Endothelial cell of umbilical vein (primary cell): ENCODE measurements at regions not wholly inside any gene's neighbourhood (a gene's known extent, or its start where the extent isn't known, plus 50 kb on each side); places are given as distances from the start of the nearest gene placed in this dataset.

Experiments used
- BruUV-seq: library from RNA; stranded (reverse); fragments of 400-500 nt; replicated peaks from 2 replicates; lab custom pipeline; 2021; lab: Mats Ljungman, UMichigan
- CTCF ChIA-PET: fragments of 300-600, 350-600 bp; sonication (Branson Sonifier 250); formaldehyde crosslinking; loops from one replicate; lab custom pipeline; 2021; ENCODE audit warnings: antibody characterized with exemption, inconsistent platforms; lab: Charles Lee
- POLR2A ChIA-PET: fragments of 300-600, 350-600 bp; sonication (Branson Sonifier 250); formaldehyde crosslinking; loops from one replicate; lab custom pipeline; 2021; ENCODE audit warnings: antibody characterized with exemption, inconsistent platforms; lab: Charles Lee
- DNase-seq: peaks from one replicate; pipeline ENCODE4 v3.0.0-alpha.2; 2011; ENCODE audit warnings: low read depth, low spot score
- FAIRE-seq: peaks from 2 replicates; lab custom pipeline; 2011; peaks lifted over from hg19 to GRCh38; lab: Jason Lieb, UNC
- H2AFZ ChIP-seq: 2 replicates; pipeline ENCODE4 v1.6.0; 2012; ENCODE audit warnings: low read depth, low read length, control low read depth, inconsistent platforms
- H3K27ac ChIP-seq: 2 replicates; pipeline ENCODE4 v1.5.1; 2011; ENCODE audit warnings: low read depth, mild to moderate bottlenecking, control low read depth, low read length, moderate library complexity; ENCODE audit not compliant: insufficient read depth
- H3K27me3 ChIP-seq, 2 experiments: 2 replicates each; pipeline versions ENCODE4 v1.6.0 to v1.6.1; 2011; ENCODE audit warnings: low read length in 2 of 2, mixed read lengths in 1 of 2; ENCODE audit not compliant: control insufficient read depth in 2 of 2, insufficient read depth in 2 of 2
- H3K36me3 ChIP-seq, 2 experiments: 2 replicates in 1 of 2; 3 replicates in 1 of 2; pipeline ENCODE4 v1.5.1; 2011; ENCODE audit warnings: low read length in 2 of 2, mild to moderate bottlenecking in 1 of 2, moderate library complexity in 1 of 2; ENCODE audit not compliant: control insufficient read depth in 2 of 2, insufficient read depth in 2 of 2; ENCODE audit errors: extremely low read depth in 1 of 2
- H3K4me1 ChIP-seq: 3 replicates; pipeline ENCODE4 v1.5.1; 2011; ENCODE audit warnings: mild to moderate bottlenecking, low read length; ENCODE audit not compliant: control insufficient read depth, insufficient read depth; ENCODE audit errors: extremely low read depth
- H3K4me2 ChIP-seq: 2 replicates; pipeline ENCODE4 v1.6.1; 2011; ENCODE audit warnings: low read length, control low read depth, mixed read lengths; ENCODE audit not compliant: insufficient read depth
- H3K4me3 ChIP-seq, 3 experiments: fragments of 200-600 bp in 1 of 3; sonication (generic), shearing (Covaris generic) in 1 of 3; replicated peaks in 1 of 3; 2 replicates each; pipeline ENCODE4 v1.5.1; 2011 to 2016; ENCODE audit warnings: control low read depth in 3 of 3, low read length in 3 of 3, mild to moderate bottlenecking in 2 of 3, inconsistent platforms in 1 of 3, low read depth in 1 of 3, moderate library complexity in 1 of 3; ENCODE audit not compliant: insufficient read depth in 1 of 3
- H3K79me2 ChIP-seq: 2 replicates; pipeline ENCODE4 v1.6.0; 2012; ENCODE audit warnings: low read length, inconsistent platforms; ENCODE audit not compliant: control insufficient read depth, insufficient read depth
- H3K9ac ChIP-seq: replicated peaks from 2 replicates; pipeline ENCODE3; 2011; ENCODE audit warnings: low read length, control low read depth; ENCODE audit not compliant: insufficient read depth; ENCODE audit errors: extremely low read depth
- H3K9me1 ChIP-seq: replicated peaks from 3 replicates; pipeline ENCODE4 v1.6.0; 2011; ENCODE audit warnings: mild to moderate bottlenecking, low read length; ENCODE audit not compliant: control insufficient read depth, insufficient read depth; ENCODE audit errors: extremely low read depth
- H3K9me3 ChIP-seq: replicated peaks from 2 replicates; pipeline ENCODE4 v1.5.1; 2012; ENCODE audit warnings: low read length, inconsistent platforms; ENCODE audit not compliant: control insufficient read depth, insufficient read depth
- H4K20me1 ChIP-seq: replicated peaks from 2 replicates; pipeline ENCODE3; 2011; ENCODE audit warnings: mild to moderate bottlenecking, low read length; ENCODE audit not compliant: control insufficient read depth, insufficient read depth; ENCODE audit errors: extremely low read depth
- CTCF ChIP-seq, 2 donors: IDR thresholded peaks; 1 replicate in 1 of 2; 2 replicates in 1 of 2; pipeline ENCODE4 v1.5.1; 2011; ENCODE audit warnings: low read length in 2 of 2, mild to moderate bottlenecking in 2 of 2, moderate library complexity in 2 of 2, control low read depth in 1 of 2, inconsistent platforms in 1 of 2, low read depth in 1 of 2; ENCODE audit not compliant: insufficient read depth in 1 of 2; ENCODE audit errors: extremely low read depth in 1 of 2
- EZH2 ChIP-seq: IDR thresholded peaks from 2 replicates; pipeline ENCODE4 v1.6.1; 2012; ENCODE audit warnings: borderline replicate concordance, low read depth, mild to moderate bottlenecking, moderate library complexity, low read length, inconsistent platforms; ENCODE audit not compliant: severe bottlenecking
- FOS ChIP-seq: IDR thresholded peaks from 2 replicates; pipeline ENCODE4 v1.6.1; 2011; ENCODE audit warnings: mild to moderate bottlenecking, low read length, moderate library complexity, borderline replicate concordance; ENCODE audit not compliant: insufficient read depth
- GATA2 ChIP-seq: IDR thresholded peaks from 2 replicates; pipeline ENCODE4 v1.7.0; 2011; ENCODE audit warnings: low read depth, mild to moderate bottlenecking, moderate library complexity, mixed read lengths, low read length; ENCODE audit not compliant: insufficient read length, insufficient read depth
- JUN ChIP-seq: IDR thresholded peaks from 2 replicates; pipeline ENCODE4 v1.6.1; 2011; ENCODE audit warnings: borderline replicate concordance, low read depth; ENCODE audit not compliant: insufficient read length, insufficient read depth
- MAX ChIP-seq: IDR thresholded peaks from 2 replicates; pipeline ENCODE4 v1.6.1; 2011; ENCODE audit not compliant: insufficient read depth, insufficient read length
- MYC ChIP-seq: IDR thresholded peaks from one replicate; pipeline ENCODE4 v1.6.1; 2011; ENCODE audit warnings: mild to moderate bottlenecking, low read depth, low read length
- POLR2A ChIP-seq: IDR thresholded peaks from 2 replicates; pipeline ENCODE4 v1.6.1; 2012; ENCODE audit warnings: low read depth, mild to moderate bottlenecking, control low read depth, low read length
- POLR2AphosphoS5 ChIP-seq: IDR thresholded peaks from 2 replicates; pipeline ENCODE4 v1.6.1; 2012; ENCODE audit warnings: low read depth, mild to moderate bottlenecking, control low read depth, low read length, moderate library complexity; ENCODE audit not compliant: insufficient read depth
- dilution Hi-C: fragments of 300-500 bp; cut with MboI; formaldehyde crosslinking; loops from one replicate; pipeline ENCODE4 v1.15.0; 2019; ENCODE audit warnings: low sequenced_read_pairs; ENCODE audit not compliant: extremely low pct_ligation_motif_present
- intact Hi-C: fragments of 100-400 bp; cut with micrococcal nuclease; formaldehyde crosslinking; loops from one replicate; pipeline ENCODE4 v1.10.0; 2022

DNA sequence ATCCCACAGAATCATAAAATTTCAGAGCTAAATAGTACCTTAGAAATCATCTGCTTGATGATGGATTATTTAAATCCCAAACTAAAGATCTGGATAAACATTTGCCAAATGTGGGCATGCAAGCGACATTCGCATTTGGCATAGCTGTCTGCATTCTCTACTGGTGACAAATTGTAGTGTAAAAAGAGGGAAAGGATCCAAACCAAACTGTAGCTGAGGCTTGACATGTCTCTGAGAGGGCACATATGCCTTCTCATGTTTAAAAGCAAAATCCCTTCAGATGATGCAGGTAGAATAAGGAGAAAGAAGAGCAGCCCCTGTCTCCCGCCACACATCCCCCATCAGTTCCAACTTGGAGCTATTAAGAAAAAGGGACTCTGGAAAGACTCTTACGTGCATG is 257.5 kb upstream of the MTNR1B start:
- CTCF ChIA-PET: no interaction called here

GRCh38 chr11:92714111-92714510 is 255.3 kb upstream of the MTNR1B start:
- DNase-seq: no peak
- no peaks in the 10 kb centered on the region for H3K36me3 ChIP-seq
- no peak overlapping the region for H3K27ac ChIP-seq
- no peak overlapping the region for H2AFZ ChIP-seq
- ChIA-PET POLR2A (no interaction called here), CTCF (no interaction called here)
- H3K9me3 ChIP-seq: peaks cover 7% of the 10 kb centered on the region
- no peaks in the 10 kb centered on the region for H4K20me1 ChIP-seq
- TF ChIP-seq FOS (no peak), CTCF (IDR thresholded peaks at IDR 0.05; ENCODE audit: extremely low read depth in 1 of 2, insufficient read depth in 1 of 2, low read depth in 1 of 2, low read length in 2 of 2) (no peak), JUN (no peak), MYC (no peak), POLR2A (no peak), POLR2AphosphoS5 (no peak), EZH2 (no peak), GATA2 (no peak), MAX (no peak)
- H3K27me3 ChIP-seq: no peaks in the 10 kb centered on the region
- H3K79me2 ChIP-seq: no peaks in the 10 kb centered on the region
- intact Hi-C loops (no loop called here), dilution Hi-C loops (no loop called here)
- no peak overlapping the region for H3K4me3 ChIP-seq
- H3K9ac ChIP-seq: no peak overlapping the region
- BruUV-seq: no TSS peak
- no peaks in the 10 kb centered on the region for H3K9me1 ChIP-seq
- H3K4me2 ChIP-seq: no peak overlapping the region
- no peaks in the 10 kb centered on the region for H3K4me1 ChIP-seq
- FAIRE-seq: no peak

More for the DNA sequence above, 257.5 kb upstream of the MTNR1B start:
- H3K4me3 ChIP-seq: no peak overlapping the region
- FAIRE-seq (no peak), DNase-seq (no peak)
- TF ChIP-seq MAX: no peak
- TF ChIP-seq EZH2: no peak
- TF ChIP-seq MYC: no peak
- TF ChIP-seq FOS: no peak
- no peak for TF ChIP-seq POLR2A
- TF ChIP-seq GATA2: no peak
- H3K4me2 ChIP-seq: no peak overlapping the region
- no peaks in the 10 kb centered on the region for H3K36me3 ChIP-seq
- H2AFZ ChIP-seq: no peak overlapping the region
- H3K27me3 ChIP-seq: no peaks in the 10 kb centered on the region
- H3K9ac ChIP-seq: no peak overlapping the region
- H3K79me2 ChIP-seq: no peaks in the 10 kb centered on the region
- POLR2A ChIA-PET: no interaction called here
- no peaks in the 10 kb centered on the region for H3K4me1 ChIP-seq
- no TSS peak for BruUV-seq
- intact Hi-C loops: no loop called here
- no peaks in the 10 kb centered on the region for H4K20me1 ChIP-seq
- dilution Hi-C loops: no loop called here
- no peaks in the 10 kb centered on the region for H3K9me1 ChIP-seq
- H3K27ac ChIP-seq: no peak overlapping the region
- peaks cover 7% of the 10 kb centered on the region for H3K9me3 ChIP-seq
